Lower lobe of right lung (tissue), 2 donors: ENCODE measurements at regions not wholly inside any gene's neighbourhood (a gene's known extent, or its start where the extent isn't known, plus 50 kb on each side); places are given as distances from the start of the nearest gene placed in this dataset.

ENCODE experiments used
- ATAC-seq, 2 donors: fragments of 200-7000 bp; cut with Tn5 transposase; one replicate each; pipeline ENCODE4 v1.9.1; 2020 to 2022; ENCODE audit warnings: mild to moderate bottlenecking in 2 of 2, moderate library complexity in 2 of 2
- DNase-seq: peaks from one replicate; pipeline ENCODE4 v3.0.0-alpha.2; 2020
- H3K27ac ChIP-seq: fragments of 200-600 bp; one replicate; pipeline ENCODE4 v1.8.0; 2022
- H3K27me3 ChIP-seq: fragments of 200-600 bp; one replicate; pipeline ENCODE4 v1.8.0; 2022; ENCODE audit warnings: low read depth
- H3K36me3 ChIP-seq: fragments of 200-600 bp; one replicate; pipeline ENCODE4 v1.8.0; 2022; ENCODE audit warnings: mild to moderate bottlenecking
- H3K4me1 ChIP-seq: fragments of 200-600 bp; one replicate; pipeline ENCODE4 v1.8.0; 2022
- H3K4me3 ChIP-seq: fragments of 200-600 bp; one replicate; pipeline ENCODE4 v1.8.0; 2022; ENCODE audit warnings: mild to moderate bottlenecking
- H3K9me3 ChIP-seq: fragments of 200-600 bp; one replicate; pipeline ENCODE4 v1.8.0; 2022
- intact Hi-C: fragments of 100-400 bp; cut with DNase I; formaldehyde crosslinking; loops from one replicate; pipeline ENCODE4 v1.11.0; 2022
- TF ChIP-seq, protein P1 (sequence below): fragments of 200-600 bp; IDR thresholded peaks from one replicate; pipeline ENCODE4 v1.8.0; 2022; ENCODE audit warnings: antibody characterized with exemption, mild to moderate bottlenecking
- donor health status: DM: no; HTN: yes; CAD: no; lungs with severe emphysema.

DNA sequence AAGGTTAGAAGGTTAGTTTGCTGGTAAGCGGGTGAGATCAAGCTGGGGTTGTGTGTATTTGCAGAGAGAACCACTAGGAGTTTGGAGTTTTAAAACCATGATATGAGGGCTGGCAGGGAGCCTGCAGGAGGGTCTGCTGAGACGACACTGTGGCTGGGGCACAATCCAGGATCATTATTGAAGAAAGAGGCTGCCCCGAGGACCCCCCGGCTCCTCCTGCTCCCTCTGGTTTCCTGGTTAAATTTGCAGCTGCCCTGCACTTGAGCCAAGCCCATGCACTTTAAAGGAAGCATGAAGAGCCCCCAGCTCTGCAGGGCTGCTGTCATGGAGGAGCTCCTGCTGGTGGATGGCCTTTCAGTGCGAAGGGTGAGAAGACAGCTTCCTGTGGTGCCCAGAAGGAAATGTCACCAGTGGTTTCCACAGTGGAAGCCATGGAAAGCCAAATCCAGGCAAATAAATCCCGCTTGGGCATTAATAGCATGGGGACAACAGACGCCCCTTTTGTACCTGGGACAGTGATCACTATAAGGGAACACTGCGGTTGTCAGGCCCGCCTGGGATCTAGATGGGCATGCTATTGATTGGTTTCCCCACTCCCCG is 140.7 kb downstream of the NSG2 start:
- intact Hi-C loops = no loop called here
- H3K4me3 ChIP-seq = no peak overlapping the region
- H3K4me1 ChIP-seq = no peaks in the 10 kb centered on the region
- no peaks in the 10 kb centered on the region for H3K36me3 ChIP-seq
- no peak for DNase-seq
- no peak for ATAC-seq
- no peaks in the 10 kb centered on the region for H3K9me3 ChIP-seq
- H3K27me3 ChIP-seq = no peaks in the 10 kb centered on the region
- TF ChIP-seq, protein P1, sequence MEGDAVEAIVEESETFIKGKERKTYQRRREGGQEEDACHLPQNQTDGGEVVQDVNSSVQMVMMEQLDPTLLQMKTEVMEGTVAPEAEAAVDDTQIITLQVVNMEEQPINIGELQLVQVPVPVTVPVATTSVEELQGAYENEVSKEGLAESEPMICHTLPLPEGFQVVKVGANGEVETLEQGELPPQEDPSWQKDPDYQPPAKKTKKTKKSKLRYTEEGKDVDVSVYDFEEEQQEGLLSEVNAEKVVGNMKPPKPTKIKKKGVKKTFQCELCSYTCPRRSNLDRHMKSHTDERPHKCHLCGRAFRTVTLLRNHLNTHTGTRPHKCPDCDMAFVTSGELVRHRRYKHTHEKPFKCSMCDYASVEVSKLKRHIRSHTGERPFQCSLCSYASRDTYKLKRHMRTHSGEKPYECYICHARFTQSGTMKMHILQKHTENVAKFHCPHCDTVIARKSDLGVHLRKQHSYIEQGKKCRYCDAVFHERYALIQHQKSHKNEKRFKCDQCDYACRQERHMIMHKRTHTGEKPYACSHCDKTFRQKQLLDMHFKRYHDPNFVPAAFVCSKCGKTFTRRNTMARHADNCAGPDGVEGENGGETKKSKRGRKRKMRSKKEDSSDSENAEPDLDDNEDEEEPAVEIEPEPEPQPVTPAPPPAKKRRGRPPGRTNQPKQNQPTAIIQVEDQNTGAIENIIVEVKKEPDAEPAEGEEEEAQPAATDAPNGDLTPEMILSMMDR = no peak
- no peak overlapping the region for H3K27ac ChIP-seq

DNA sequence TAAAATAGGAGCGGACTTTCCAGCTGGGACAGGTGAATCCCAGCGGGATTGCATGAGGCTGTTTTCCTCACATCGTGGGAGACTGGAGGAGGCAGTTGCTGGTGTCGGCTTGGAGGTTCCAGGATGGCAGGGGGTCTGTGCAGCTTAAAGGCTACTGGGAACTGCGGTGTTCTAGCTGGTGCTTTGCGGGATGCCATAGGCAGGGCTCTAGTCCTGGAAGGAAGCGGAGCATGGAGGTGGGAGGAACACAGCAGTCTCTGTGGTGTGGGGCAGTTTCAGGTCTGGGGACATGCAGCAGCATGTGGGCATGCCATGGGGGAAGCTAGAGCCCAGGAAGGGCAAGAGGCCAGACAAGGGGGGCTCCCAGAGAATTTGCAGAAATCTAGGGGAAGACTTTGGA is 141.5 kb downstream of the NSG2 start:
- TF ChIP-seq, protein P1 = no peak
- Histone ChIP-seq H3K4me1 (no peaks in the 10 kb centered on the region), H3K36me3 (no peaks in the 10 kb centered on the region), H3K9me3 (no peaks in the 10 kb centered on the region), H3K4me3 (no peak overlapping the region), H3K27me3 (no peaks in the 10 kb centered on the region), H3K27ac (no peak overlapping the region)
- DNase-seq (no peak), ATAC-seq (no peak)
- intact Hi-C loops = no loop called here

DNA sequence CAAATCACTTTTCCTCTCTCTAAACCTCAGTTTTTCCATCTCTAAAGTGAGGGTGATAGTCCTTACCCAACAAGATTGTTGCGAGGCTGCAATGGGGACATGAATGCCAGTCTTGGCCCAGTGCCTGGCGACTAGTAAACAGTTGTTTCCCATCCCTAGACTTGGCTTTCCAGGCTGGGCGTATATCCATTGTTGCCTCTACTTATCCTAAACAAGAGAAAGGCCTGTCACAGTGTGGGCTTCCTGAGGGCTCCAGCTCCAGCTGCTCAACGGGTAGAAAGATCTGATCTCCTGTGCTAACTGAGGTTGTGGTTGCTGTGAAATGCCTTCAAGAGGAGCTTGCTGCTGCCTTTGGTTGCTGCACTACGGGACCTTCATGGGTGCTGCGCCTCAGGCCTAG is 142.0 kb downstream of the NSG2 start:
- Histone ChIP-seq H3K9me3 (no peaks in the 10 kb centered on the region), H3K36me3 (no peaks in the 10 kb centered on the region), H3K27me3 (no peaks in the 10 kb centered on the region), H3K4me3 (no peak overlapping the region), H3K4me1 (no peaks in the 10 kb centered on the region), H3K27ac (no peak overlapping the region)
- intact Hi-C loops = no loop called here
- ATAC-seq (no peak), DNase-seq (no peak)
- TF ChIP-seq, protein P1 = no peak

DNA sequence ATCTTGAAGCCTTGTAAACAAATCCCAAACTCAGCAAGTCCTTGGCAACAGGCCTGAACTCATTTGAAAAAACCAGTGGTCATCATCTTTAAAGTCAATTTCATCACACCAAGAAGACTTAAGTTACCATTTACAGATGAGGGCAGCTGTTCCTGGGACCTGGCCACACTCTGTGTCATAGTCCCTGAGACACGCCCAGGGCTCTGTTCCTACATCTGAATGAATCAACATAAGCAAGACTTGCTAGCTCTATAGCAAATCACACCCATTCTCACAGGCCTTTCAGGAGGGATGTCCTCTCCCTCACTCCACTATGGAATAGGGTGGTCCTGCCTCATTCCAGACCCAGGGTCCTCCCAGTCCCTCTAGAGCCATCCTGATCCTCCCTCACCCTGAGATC is 142.8 kb downstream of the NSG2 start:
- H3K4me1 ChIP-seq = no peaks in the 10 kb centered on the region
- H3K9me3 ChIP-seq = no peaks in the 10 kb centered on the region
- TF ChIP-seq, protein P1 = no peak
- H3K27me3 ChIP-seq = no peaks in the 10 kb centered on the region
- intact Hi-C loops = no loop called here
- DNase-seq (no peak), ATAC-seq (peak in 1 of 2 donors; percentile 29)
- H3K27ac ChIP-seq = no peak overlapping the region
- H3K36me3 ChIP-seq = no peaks in the 10 kb centered on the region
- no peak overlapping the region for H3K4me3 ChIP-seq

DNA sequence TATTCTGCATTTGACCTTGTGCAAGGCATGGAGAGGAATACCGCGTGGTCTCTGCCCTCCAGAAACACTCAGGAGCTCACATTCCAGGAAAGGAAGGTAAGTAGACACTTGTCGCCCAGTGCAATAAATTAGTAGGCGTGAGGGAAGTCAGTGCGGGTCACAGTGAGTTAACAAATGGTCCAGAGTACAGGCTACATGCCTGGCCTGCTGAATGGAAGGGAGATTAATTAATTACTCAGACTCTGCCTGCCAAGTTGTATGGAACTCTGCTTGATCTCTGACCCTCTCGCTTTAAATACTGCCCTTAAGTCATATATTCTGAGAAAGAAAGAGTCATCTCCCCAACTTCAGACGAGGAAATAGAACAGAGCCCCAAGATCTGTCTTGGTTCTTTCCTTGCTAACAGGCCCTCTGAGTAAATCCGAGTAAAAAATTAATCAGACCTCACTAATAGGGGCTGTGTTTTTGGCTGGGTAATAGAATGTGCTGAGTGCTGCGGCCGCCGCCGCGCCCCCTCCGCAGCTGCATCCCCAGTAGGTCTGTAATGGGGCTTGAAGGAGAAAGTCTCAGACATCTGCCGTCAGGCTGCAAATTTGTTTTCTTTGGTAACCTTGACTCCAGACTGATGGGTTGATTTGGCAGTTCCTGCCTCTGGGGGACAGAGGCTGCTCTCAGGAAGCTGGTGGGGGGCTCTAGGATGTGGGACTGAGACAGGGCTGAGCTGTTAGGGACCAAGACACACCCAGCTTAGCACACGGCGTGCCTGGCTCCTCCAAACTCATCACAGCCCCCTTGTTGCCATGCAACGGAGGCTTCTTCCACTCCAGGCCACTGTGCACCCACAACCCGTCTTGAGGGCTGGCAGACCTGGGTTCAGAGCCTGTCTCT is 144.4 kb downstream of the NSG2 start:
- Histone ChIP-seq H3K4me3 (no peak overlapping the region), H3K27ac (no peak overlapping the region), H3K4me1 (no peaks in the 10 kb centered on the region), H3K36me3 (no peaks in the 10 kb centered on the region), H3K9me3 (no peaks in the 10 kb centered on the region), H3K27me3 (no peaks in the 10 kb centered on the region)
- intact Hi-C loops = no loop called here
- ATAC-seq (peak in 1 of 2 donors; percentile 26), DNase-seq (no peak)
- TF ChIP-seq, protein P1 = no peak
